Thymus (tissue), 11 donors: ENCODE measurements at regions not wholly inside any gene's neighbourhood (a gene's known extent, or its start where the extent isn't known, plus 50 kb on each side); places are given as distances from the start of the nearest gene placed in this dataset.
A peak's percentile ranks its signal among the peaks of the same experiment; 100 is the strongest.

Experiments
- DNase-seq, 9 donors: peaks; one replicate each; pipeline ENCODE4 v3.0.0-alpha.2; 2013; ENCODE audit warnings: low spot score in 9 of 9, low read depth in 6 of 9, missing footprints in 1 of 9
- H3K27ac ChIP-seq, 2 donors: one replicate each; pipeline ENCODE4 v1.5.1; 2013; ENCODE audit warnings: control low read depth in 1 of 2, low read depth in 1 of 2, low read length in 1 of 2, mild to moderate bottlenecking in 1 of 2, moderate library complexity in 1 of 2
- H3K27me3 ChIP-seq, 2 donors: one replicate each; pipeline ENCODE4 v1.5.1; 2013; ENCODE audit warnings: low read length in 1 of 2; ENCODE audit not compliant: control insufficient read depth in 2 of 2, insufficient read depth in 1 of 2
- H3K36me3 ChIP-seq, 2 donors: one replicate each; pipeline ENCODE4 v1.5.1; 2013; ENCODE audit warnings: low read length in 1 of 2, mild to moderate bottlenecking in 1 of 2, moderate library complexity in 1 of 2; ENCODE audit not compliant: control insufficient read depth in 2 of 2, insufficient read depth in 2 of 2
- H3K4me1 ChIP-seq, 2 donors: one replicate each; pipeline ENCODE4 v1.5.1; 2013; ENCODE audit warnings: low read length in 2 of 2; ENCODE audit not compliant: control insufficient read depth in 2 of 2, insufficient read depth in 2 of 2
- H3K4me3 ChIP-seq, 2 donors: one replicate each; pipeline ENCODE4 v1.5.1; 2013; ENCODE audit warnings: low read length in 2 of 2, control low read depth in 1 of 2, mild to moderate bottlenecking in 1 of 2
- H3K9me3 ChIP-seq, 2 donors: one replicate each; pipeline ENCODE4 v1.5.1; 2013; ENCODE audit warnings: low read length in 1 of 2, mild to moderate bottlenecking in 1 of 2; ENCODE audit not compliant: control insufficient read depth in 2 of 2, insufficient read depth in 1 of 2
- WGBS: extraction: QIAGEN DNeasy Blood & Tissue Kit; methylation state at CpG from one replicate; pipeline ENCODE4 v1.1.7; 2013; 5-methylcytosine and 5-hydroxymethylcytosine counted together
- donor health status: healthy.

GRCh38 chr5:39732166-39732565 lies 307.4 kb upstream of the DAB2 start:
- 92% methylated on average over 5 of the region's 5 CpGs for WGBS
- Histone ChIP-seq H3K27me3 (no peaks in the 10 kb centered on the region), H3K36me3 (no peaks in the 10 kb centered on the region), H3K4me3 (no peak overlapping the region), H3K4me1 (no peaks in the 10 kb centered on the region), H3K9me3 (no peaks in the 10 kb centered on the region), H3K27ac (no peak overlapping the region)
- DNase-seq = no peak

- Histone ChIP-seq H3K4me3 (no peak overlapping the region), H3K9me3 (no peaks in the 10 kb centered on the region), H3K4me1 (no peaks in the 10 kb centered on the region), H3K27me3 (no peaks in the 10 kb centered on the region), H3K36me3 (no peaks in the 10 kb centered on the region), H3K27ac (no peak overlapping the region)
- DNase-seq = no peak
- 96% methylated on average over 1 of the region's 1 CpG for WGBS
Observed at GRCh38 chr5:39730699-39731098, 305.9 kb upstream of the DAB2 start.

DNA sequence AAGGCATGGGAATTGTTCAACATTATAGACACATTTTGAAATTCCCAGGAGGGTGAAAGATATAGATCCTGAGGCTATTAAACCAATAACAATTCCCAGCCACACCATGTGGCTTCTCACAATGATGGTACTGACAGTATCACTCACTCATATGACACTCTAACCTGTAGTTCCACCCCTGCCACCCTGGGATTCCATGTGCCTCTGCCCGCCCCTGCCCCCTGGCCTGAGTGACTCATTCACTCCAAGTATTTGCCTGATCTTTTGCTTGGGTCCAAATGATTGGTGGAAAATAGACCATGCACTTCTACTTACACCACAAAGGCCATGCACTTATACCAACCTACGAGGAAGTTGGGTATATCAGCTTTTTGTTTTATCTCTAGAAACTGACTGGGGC lies 305.2 kb upstream of the DAB2 start:
- 90% methylated on average over 2 of the region's 2 CpGs for WGBS
- no peaks in the 10 kb centered on the region for H3K27me3 ChIP-seq
- H3K9me3 ChIP-seq = no peaks in the 10 kb centered on the region
- no peak overlapping the region for H3K4me3 ChIP-seq
- H3K27ac ChIP-seq = no peak overlapping the region
- no peaks in the 10 kb centered on the region for H3K4me1 ChIP-seq
- no peak for DNase-seq
- no peaks in the 10 kb centered on the region for H3K36me3 ChIP-seq

GRCh38 chr5:39726467-39726866 lies 301.7 kb upstream of the DAB2 start:
- Histone ChIP-seq H3K27me3 (no peaks in the 10 kb centered on the region), H3K4me1 (no peaks in the 10 kb centered on the region), H3K27ac (no peak overlapping the region), H3K36me3 (no peaks in the 10 kb centered on the region), H3K4me3 (no peak overlapping the region), H3K9me3 (no peaks in the 10 kb centered on the region)
- DNase-seq = no peak
- 98% methylated on average over 1 of the region's 1 CpG for WGBS

- Histone ChIP-seq H3K4me3 (no peak overlapping the region), H3K4me1 (no peaks in the 10 kb centered on the region), H3K27ac (no peak overlapping the region), H3K36me3 (no peaks in the 10 kb centered on the region), H3K9me3 (no peaks in the 10 kb centered on the region), H3K27me3 (no peaks in the 10 kb centered on the region)
- 95% methylated on average over 29 of the region's 30 CpGs for WGBS
- DNase-seq = no peak
Observed at GRCh38 chr5:39721394-39721793, 296.6 kb upstream of the DAB2 start.

GRCh38 chr5:39720136-39720535 lies 295.4 kb upstream of the DAB2 start:
- Histone ChIP-seq H3K27me3 (no peaks in the 10 kb centered on the region), H3K36me3 (no peaks in the 10 kb centered on the region), H3K4me3 (no peak overlapping the region), H3K4me1 (no peaks in the 10 kb centered on the region), H3K9me3 (no peaks in the 10 kb centered on the region), H3K27ac (no peak overlapping the region)
- DNase-seq = no peak
- WGBS = 95% methylated on average over 3 of the region's 3 CpGs

- Histone ChIP-seq H3K27ac (no peak overlapping the region), H3K9me3 (no peaks in the 10 kb centered on the region), H3K36me3 (no peaks in the 10 kb centered on the region), H3K27me3 (no peaks in the 10 kb centered on the region), H3K4me1 (no peaks in the 10 kb centered on the region), H3K4me3 (no peak overlapping the region)
- no peak for DNase-seq
- WGBS = 97% methylated on average over 2 of the region's 2 CpGs
Observed at GRCh38 chr5:39717176-39717897, 292.6 kb upstream of the DAB2 start.

DNA sequence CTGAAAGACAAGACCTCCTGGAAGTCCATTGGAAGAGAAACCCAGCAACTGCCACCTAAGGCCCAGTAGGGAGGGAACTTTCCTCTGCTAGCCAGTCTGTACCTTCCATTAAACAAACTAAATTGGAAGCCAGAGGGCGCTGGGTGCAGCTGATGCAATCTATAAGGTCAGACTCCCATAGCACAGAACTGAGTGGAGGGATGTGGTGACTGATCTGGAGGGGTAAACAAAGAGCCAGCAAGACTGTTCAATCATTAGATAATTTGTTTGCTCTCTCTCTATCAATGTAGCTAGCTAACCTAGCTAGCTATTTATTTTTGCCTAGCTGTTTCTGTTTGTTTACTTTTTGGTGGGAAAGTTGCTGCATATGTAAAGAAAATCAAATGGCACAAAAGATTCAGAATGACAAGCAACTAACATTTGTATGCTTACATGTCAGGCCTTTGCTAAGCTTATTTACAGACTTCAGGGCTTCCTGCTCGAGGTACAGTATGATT lies 291.8 kb upstream of the DAB2 start:
- H3K27ac ChIP-seq = no peak overlapping the region
- peak in 3 of 9 donors; percentile 3 to 22 (median 13) for DNase-seq
- WGBS = 46% methylated on average over 2 of the region's 2 CpGs

DNA sequence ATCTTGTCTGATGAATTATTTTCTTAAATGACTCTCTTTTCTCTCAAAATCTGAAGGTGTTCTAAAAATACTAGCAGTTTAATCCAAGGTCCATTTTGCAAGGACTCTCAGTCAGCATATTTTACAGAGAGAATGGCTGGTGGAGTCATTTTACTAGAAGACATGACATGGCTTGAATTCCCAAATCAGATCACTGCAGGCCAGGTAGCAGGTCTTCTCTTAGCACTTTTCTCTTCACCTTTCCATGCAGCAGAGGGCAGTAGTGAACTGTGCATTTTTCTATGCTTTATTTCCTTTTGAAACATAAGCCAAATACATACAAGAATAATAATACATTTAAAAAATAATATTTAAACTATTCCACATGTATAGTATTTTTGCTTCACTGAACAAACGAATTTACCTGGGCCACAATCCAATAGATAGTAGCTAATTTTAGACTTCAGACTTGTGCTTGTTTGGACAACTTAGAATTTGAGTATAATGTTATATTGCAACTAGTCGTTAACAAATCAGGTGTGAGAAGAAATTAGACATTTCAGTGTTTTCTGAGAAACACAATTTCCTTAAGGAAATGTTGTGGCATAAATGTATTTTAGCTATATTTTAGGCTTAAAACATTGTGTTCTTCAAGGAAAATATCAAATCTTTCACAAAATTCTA lies 289.4 kb upstream of the DAB2 start:
- Histone ChIP-seq H3K4me3 (no peak overlapping the region), H3K4me1 (no peaks in the 10 kb centered on the region), H3K27ac (no peak overlapping the region), H3K9me3 (no peaks in the 10 kb centered on the region), H3K27me3 (no peaks in the 10 kb centered on the region), H3K36me3 (no peaks in the 10 kb centered on the region)
- DNase-seq = peak in 7 of 9 donors; percentile 13 to 62 (median 29)
- 53% methylated on average over 2 of the region's 2 CpGs for WGBS

More for the DNA sequence above, 291.8 kb upstream of the DAB2 start:
- Histone ChIP-seq H3K9me3 (no peaks in the 10 kb centered on the region), H3K36me3 (no peaks in the 10 kb centered on the region), H3K27me3 (no peaks in the 10 kb centered on the region), H3K4me1 (no peaks in the 10 kb centered on the region), H3K4me3 (no peak overlapping the region)
